ENCODE measurements at regions not wholly inside any gene's neighbourhood (a gene's known extent, or its start where the extent isn't known, plus 50 kb on each side); places are given as distances from the start of the nearest gene placed in this dataset.

DNA sequence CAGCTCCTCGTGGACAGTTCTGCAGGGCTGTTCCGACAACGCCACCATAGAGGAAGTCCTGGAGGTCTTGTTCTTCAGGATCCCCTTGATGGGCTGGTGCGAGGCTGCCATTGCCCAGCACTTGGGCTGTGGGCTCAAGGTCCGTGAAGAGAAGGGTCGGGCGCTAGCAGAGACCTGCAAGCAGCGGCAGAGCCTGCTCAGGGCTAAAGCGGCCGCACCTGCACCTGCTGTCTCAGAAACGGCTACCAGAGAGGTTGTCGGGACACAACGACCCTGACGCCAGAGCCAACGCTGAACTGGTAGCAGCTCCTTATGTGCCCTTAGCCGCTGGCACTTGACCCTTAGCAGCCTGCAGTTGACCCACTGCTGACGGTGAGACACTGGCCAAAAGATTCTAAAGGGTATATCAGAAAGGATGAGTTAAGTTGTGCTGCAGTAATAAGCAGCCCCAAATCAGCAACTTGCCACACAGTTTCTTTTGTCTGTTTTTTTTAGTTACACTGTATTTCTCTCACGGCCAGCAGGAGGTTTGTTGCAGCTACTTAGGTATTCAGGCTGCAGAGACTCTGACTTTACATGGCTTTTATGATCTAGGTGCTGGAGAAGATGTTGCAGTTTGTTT is 55.5 kb upstream of the ST6GAL2 start:
- no peak overlapping the region for H3K27ac ChIP-seq (ENCODE audit: low read length)
- H3K36me3 ChIP-seq (ENCODE audit: insufficient read depth, low read length) = no peaks in the 10 kb centered on the region
- H3K27me3 ChIP-seq (ENCODE audit: insufficient read depth, low read length, poor library complexity) = no peaks in the 10 kb centered on the region
- no peaks in the 10 kb centered on the region for H3K79me2 ChIP-seq (ENCODE audit: insufficient read depth, low read length)
- TF ChIP-seq CTCF (IDR thresholded peaks at IDR 0.05; ENCODE audit: borderline replicate concordance, extremely low read depth, low read length, poor library complexity, severe bottlenecking) (no peak), EZH2 (IDR thresholded peaks at IDR 0.05; ENCODE audit: borderline replicate concordance, low read depth, low read length, severe bottlenecking) (no peak)
- no peak overlapping the region for H2AFZ ChIP-seq (ENCODE audit: low read depth, low read length)
- H3K9ac ChIP-seq (ENCODE audit: low read depth, low read length) = no peak overlapping the region
- no peaks in the 10 kb centered on the region for H3K9me3 ChIP-seq (ENCODE audit: insufficient read depth, low read length, severe bottlenecking)
- DNase-seq (no peak), ATAC-seq (ENCODE audit: insufficient read depth, low read depth) (no peak)
- no peak overlapping the region for H3K4me2 ChIP-seq (ENCODE audit: insufficient read depth, low read length)
- no peak overlapping the region for H3K4me3 ChIP-seq (ENCODE audit: low read depth in 1 of 2, low read length in 2 of 2)
- no peaks in the 10 kb centered on the region for H4K20me1 ChIP-seq (ENCODE audit: insufficient read depth, low read length)
- H3K4me1 ChIP-seq (ENCODE audit: insufficient read depth, low read length) = no peaks in the 10 kb centered on the region

- Histone ChIP-seq H3K27me3 (ENCODE audit: insufficient read depth, low read length, poor library complexity) (no peaks in the 10 kb centered on the region), H3K4me1 (ENCODE audit: insufficient read depth, low read length) (no peaks in the 10 kb centered on the region), H3K36me3 (ENCODE audit: insufficient read depth, low read length) (no peaks in the 10 kb centered on the region), H3K9me3 (ENCODE audit: insufficient read depth, low read length, severe bottlenecking) (no peaks in the 10 kb centered on the region), H3K27ac (ENCODE audit: low read length) (no peak overlapping the region), H3K4me3 (ENCODE audit: low read depth in 1 of 2, low read length in 2 of 2) (no peak overlapping the region), H3K4me2 (ENCODE audit: insufficient read depth, low read length) (no peak overlapping the region), H3K9ac (ENCODE audit: low read depth, low read length) (no peak overlapping the region), H4K20me1 (ENCODE audit: insufficient read depth, low read length) (no peaks in the 10 kb centered on the region), H3K79me2 (ENCODE audit: insufficient read depth, low read length) (no peaks in the 10 kb centered on the region), H2AFZ (ENCODE audit: low read depth, low read length) (no peak overlapping the region)
- DNase-seq (no peak), ATAC-seq (ENCODE audit: insufficient read depth, low read depth) (no peak)
- TF ChIP-seq CTCF (IDR thresholded peaks at IDR 0.05; ENCODE audit: borderline replicate concordance, extremely low read depth, low read length, poor library complexity, severe bottlenecking) = no peak
- no peak for TF ChIP-seq EZH2 (IDR thresholded peaks at IDR 0.05; ENCODE audit: borderline replicate concordance, low read depth, low read length, severe bottlenecking)
These were observed 57.7 kb upstream of the ST6GAL2 start for GRCh38 chr2:106943468-106944200.

DNA sequence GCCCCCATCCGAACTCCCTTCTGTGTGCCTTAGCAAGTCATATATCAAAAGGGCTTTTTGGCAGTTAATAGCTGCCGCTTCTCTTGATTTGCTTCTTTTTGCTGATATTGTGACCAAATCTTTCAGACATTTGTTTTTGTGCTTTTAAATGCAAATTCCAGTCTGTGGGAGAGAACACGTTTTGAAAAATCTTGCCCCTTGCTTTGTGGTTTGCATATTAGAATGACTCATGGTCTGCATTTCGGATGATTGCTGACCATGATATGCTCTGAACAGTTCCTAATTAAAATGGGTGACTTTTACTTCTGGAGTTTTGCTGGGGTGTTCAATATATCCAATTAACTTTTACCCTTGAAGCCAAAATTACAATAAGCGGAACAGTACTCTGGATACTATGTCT is 58.2 kb upstream of the ST6GAL2 start:
- Histone ChIP-seq H3K4me1 (ENCODE audit: insufficient read depth, low read length) (no peaks in the 10 kb centered on the region), H2AFZ (ENCODE audit: low read depth, low read length) (no peak overlapping the region), H3K9ac (ENCODE audit: low read depth, low read length) (no peak overlapping the region), H3K4me2 (ENCODE audit: insufficient read depth, low read length) (no peak overlapping the region), H3K79me2 (ENCODE audit: insufficient read depth, low read length) (no peaks in the 10 kb centered on the region), H3K4me3 (ENCODE audit: low read depth in 1 of 2, low read length in 2 of 2) (no peak overlapping the region), H3K36me3 (ENCODE audit: insufficient read depth, low read length) (no peaks in the 10 kb centered on the region), H3K9me3 (ENCODE audit: insufficient read depth, low read length, severe bottlenecking) (no peaks in the 10 kb centered on the region), H3K27me3 (ENCODE audit: insufficient read depth, low read length, poor library complexity) (no peaks in the 10 kb centered on the region), H3K27ac (ENCODE audit: low read length) (no peak overlapping the region), H4K20me1 (ENCODE audit: insufficient read depth, low read length) (no peaks in the 10 kb centered on the region)
- DNase-seq (no peak), ATAC-seq (ENCODE audit: insufficient read depth, low read depth) (no peak)
- TF ChIP-seq EZH2 (IDR thresholded peaks at IDR 0.05; ENCODE audit: borderline replicate concordance, low read depth, low read length, severe bottlenecking) (no peak), CTCF (IDR thresholded peaks at IDR 0.05; ENCODE audit: borderline replicate concordance, extremely low read depth, low read length, poor library complexity, severe bottlenecking) (no peak)
